CD14-positive monocyte (primary cell): ENCODE measurements at regions not wholly inside any gene's neighbourhood (a gene's known extent, or its start where the extent isn't known, plus 50 kb on each side); places are given as distances from the start of the nearest gene placed in this dataset.

Source experiments
- DNase-seq, 3 donors: peaks; one replicate each; pipeline ENCODE4 v3.0.0-alpha.2; 2011 to 2022
- H2AFZ ChIP-seq: 2 replicates; pipeline ENCODE4 v1.6.0; 2012; ENCODE audit warnings: mild to moderate bottlenecking, low read depth, low read length, inconsistent platforms; ENCODE audit not compliant: insufficient read depth, poor library complexity, severe bottlenecking
- H3K27ac ChIP-seq, 2 donors: 1 replicate in 1 of 2; 2 replicates in 1 of 2; pipeline ENCODE4 v1.5.1; 2012 to 2013; ENCODE audit warnings: low read length in 2 of 2, control low read depth in 1 of 2, inconsistent platforms in 1 of 2, low read depth in 1 of 2, mild to moderate bottlenecking in 1 of 2
- H3K27me3 ChIP-seq, 2 donors: one replicate each; pipeline versions ENCODE4 v1.6.0 to v1.6.1; 2011 to 2013; ENCODE audit warnings: low read length in 2 of 2; ENCODE audit not compliant: control insufficient read depth in 2 of 2, insufficient read depth in 2 of 2
- H3K36me3 ChIP-seq, 2 donors: replicated peaks in 1 of 2; 1 replicate in 1 of 2; 2 replicates in 1 of 2; pipeline versions ENCODE4 v1.5.1 to v1.6.1; 2012 to 2013; ENCODE audit warnings: low read length in 2 of 2, control low read depth in 1 of 2, inconsistent platforms in 1 of 2, mild to moderate bottlenecking in 1 of 2; ENCODE audit not compliant: insufficient read depth in 2 of 2, control insufficient read depth in 1 of 2
- H3K4me1 ChIP-seq, 2 donors: 1 replicate in 1 of 2; 2 replicates in 1 of 2; pipeline versions ENCODE4 v1.5.1 to v1.6.1; 2012 to 2013; ENCODE audit warnings: low read length in 2 of 2, control low read depth in 1 of 2, inconsistent platforms in 1 of 2, mild to moderate bottlenecking in 1 of 2, moderate library complexity in 1 of 2; ENCODE audit not compliant: insufficient read depth in 2 of 2, control insufficient read depth in 1 of 2
- H3K4me2 ChIP-seq: replicated peaks from 2 replicates; pipeline ENCODE3; 2012; ENCODE audit warnings: low read length, moderate library complexity, mild to moderate bottlenecking; ENCODE audit not compliant: poor library complexity, severe bottlenecking; ENCODE audit errors: extremely low read depth
- H3K4me3 ChIP-seq, 3 experiments: fragments of 200-600 bp in 1 of 3; sonication (generic) in 1 of 3; replicated peaks in 1 of 3; 1 replicate in 2 of 3; 2 replicates in 1 of 3; pipeline ENCODE4 v1.5.1; 2011 to 2013; ENCODE audit warnings: low read length in 3 of 3, mild to moderate bottlenecking in 3 of 3, control low read depth in 2 of 3, low read depth in 2 of 3, inconsistent platforms in 1 of 3, moderate library complexity in 1 of 3
- H3K79me2 ChIP-seq: 2 replicates; pipeline ENCODE4 v1.6.0; 2012; ENCODE audit warnings: mild to moderate bottlenecking, control low read depth, inconsistent platforms, low read length, moderate library complexity; ENCODE audit not compliant: insufficient read depth
- H3K9ac ChIP-seq: 2 replicates; pipeline ENCODE4 v1.6.0; 2017; ENCODE audit warnings: low read length, mild to moderate bottlenecking; ENCODE audit not compliant: insufficient read depth, poor library complexity, severe bottlenecking
- H3K9me3 ChIP-seq, 2 donors: replicated peaks in 1 of 2; 1 replicate in 1 of 2; 2 replicates in 1 of 2; pipeline versions ENCODE4 v1.5.1 to v1.6.1; 2012 to 2013; ENCODE audit warnings: low read length in 2 of 2, control low read depth in 1 of 2; ENCODE audit not compliant: control insufficient read depth in 1 of 2, insufficient read depth in 1 of 2
- H4K20me1 ChIP-seq: 2 replicates; pipeline ENCODE4 v1.6.0; 2012; ENCODE audit warnings: mild to moderate bottlenecking, low read length, control low read depth, moderate library complexity; ENCODE audit not compliant: insufficient read depth
- H3K27ac Mint-ChIP-seq, 7 donors: one replicate each; pipeline ENCODE4 v1.8.0; 2020; ENCODE audit warnings: mild to moderate bottlenecking in 7 of 7, mixed read lengths in 7 of 7, moderate library complexity in 6 of 7, inconsistent platforms in 2 of 7
- H3K27me3 Mint-ChIP-seq, 3 donors: one replicate each; pipeline ENCODE4 v1.8.0; 2021 to 2022; ENCODE audit warnings: low read depth in 3 of 3, mild to moderate bottlenecking in 3 of 3, mixed read lengths in 3 of 3, moderate library complexity in 3 of 3, inconsistent platforms in 1 of 3
- H3K36me3 Mint-ChIP-seq, 2 donors: one replicate each; pipeline ENCODE4 v1.8.0; 2020; ENCODE audit warnings: mixed read lengths in 2 of 2, inconsistent platforms in 1 of 2, mild to moderate bottlenecking in 1 of 2
- H3K4me1 Mint-ChIP-seq: one replicate; pipeline ENCODE4 v1.8.0; 2020; ENCODE audit warnings: mild to moderate bottlenecking, mixed read lengths
- H3K4me3 Mint-ChIP-seq, 2 donors: one replicate each; pipeline ENCODE4 v1.8.0; 2020; ENCODE audit warnings: mild to moderate bottlenecking in 2 of 2, mixed read lengths in 2 of 2, moderate library complexity in 1 of 2
- H3K9me3 Mint-ChIP-seq, 7 donors: one replicate each; pipeline ENCODE4 v1.8.0; 2020 to 2022; ENCODE audit warnings: mixed read lengths in 7 of 7, mild to moderate bottlenecking in 6 of 7, moderate library complexity in 6 of 7, inconsistent platforms in 2 of 7
- CTCF ChIP-seq: fragments of 200-600 bp; IDR thresholded peaks from one replicate; pipeline ENCODE4 v1.8.0; 2022; ENCODE audit warnings: antibody characterized with exemption, mild to moderate bottlenecking
- WGBS: methylation state at CpG from one replicate; pipeline ENCODE4 v1.1.5; 2013; ENCODE audit warnings: missing lambda C conversion rate; ENCODE audit not compliant: insufficient coverage; 5-methylcytosine and 5-hydroxymethylcytosine counted together
- intact Hi-C, 2 donors: fragments of 100-400 bp; cut with micrococcal nuclease; formaldehyde crosslinking; loops; one replicate each; pipeline versions ENCODE4 v1.15.0 to v1.15.1; 2023

GRCh38 chr20:20832715-20833114, 120.3 kb upstream of the RALGAPA2 start:
- Histone ChIP-seq H3K27me3 (peaks cover 0 to 7% of the 10 kb centered on the region in 2 donors), H3K4me1 (peaks cover 0 to 4% of the 10 kb centered on the region in 2 donors), H3K9me3 (peaks cover 0 to 7% of the 10 kb centered on the region in 2 donors), H3K4me2 (no peak overlapping the region), H3K79me2 (no peaks in the 10 kb centered on the region), H2AFZ (no peak overlapping the region), H3K4me3 (no peak overlapping the region), H3K9ac (no peak overlapping the region), H3K36me3 (no peaks in the 10 kb centered on the region), H3K27ac (no peak overlapping the region), H4K20me1 (no peaks in the 10 kb centered on the region)
- 64% methylated on average over 1 of the region's 1 CpG for WGBS
- intact Hi-C loops, result no loop called here
- peaks cover 4% of the 10 kb centered on the region for H3K4me1 Mint-ChIP-seq
- no peaks in the 10 kb centered on the region for H3K36me3 Mint-ChIP-seq
- no peak overlapping the region for H3K4me3 Mint-ChIP-seq
- TF ChIP-seq CTCF, result no peak
- no peak overlapping the region for H3K27ac Mint-ChIP-seq
- DNase-seq, result no peak
- peaks cover 6 to 22% (median 12%) of the 10 kb centered on the region in 7 donors for H3K9me3 Mint-ChIP-seq
- H3K27me3 Mint-ChIP-seq, result peaks cover 14 to 38% (median 20%) of the 10 kb centered on the region in 3 donors

GRCh38 chr20:20831794-20832193, 119.3 kb upstream of the RALGAPA2 start:
- H3K4me3 Mint-ChIP-seq, result no peak overlapping the region
- Histone ChIP-seq H3K9me3 (peaks cover 0 to 7% of the 10 kb centered on the region in 2 donors), H4K20me1 (no peaks in the 10 kb centered on the region), H3K4me2 (no peak overlapping the region), H3K27me3 (peaks cover 0 to 3% of the 10 kb centered on the region in 2 donors), H3K36me3 (no peaks in the 10 kb centered on the region), H3K4me3 (no peak overlapping the region), H2AFZ (no peak overlapping the region), H3K27ac (no peak overlapping the region), H3K79me2 (no peaks in the 10 kb centered on the region), H3K9ac (no peak overlapping the region), H3K4me1 (no peaks in the 10 kb centered on the region)
- H3K9me3 Mint-ChIP-seq, result peaks cover 6 to 22% (median 12%) of the 10 kb centered on the region in 7 donors
- no peak overlapping the region for H3K27ac Mint-ChIP-seq
- WGBS, result 92% methylated on average over 5 of the region's 6 CpGs
- intact Hi-C loops, result no loop called here
- no peak for DNase-seq
- H3K27me3 Mint-ChIP-seq, result peaks cover 20 to 40% (median 22%) of the 10 kb centered on the region in 3 donors
- no peak for TF ChIP-seq CTCF
- no peaks in the 10 kb centered on the region for H3K36me3 Mint-ChIP-seq
- H3K4me1 Mint-ChIP-seq, result no peaks in the 10 kb centered on the region
